COLO668 (cell line): ENCODE measurements at regions not wholly inside any gene's neighbourhood (a gene's known extent, or its start where the extent isn't known, plus 50 kb on each side); places are given as distances from the start of the nearest gene placed in this dataset.

Experiments
- DNase-seq: peaks from one replicate; lab custom pipeline; 2025; ENCODE audit not compliant: unreplicated experiment; lab: John Stamatoyannopoulos, UW

- no peak for DNase-seq
These were observed 514.4 kb upstream of the ARRDC4 start for GRCh38 chr15:97446138-97446537.

GRCh38 chr15:97456521-97457202 is 503.8 kb upstream of the ARRDC4 start:
- DNase-seq, result no peak

- DNase-seq, result no peak
These were observed 503.2 kb upstream of the ARRDC4 start for GRCh38 chr15:97457203-97457847.

DNA sequence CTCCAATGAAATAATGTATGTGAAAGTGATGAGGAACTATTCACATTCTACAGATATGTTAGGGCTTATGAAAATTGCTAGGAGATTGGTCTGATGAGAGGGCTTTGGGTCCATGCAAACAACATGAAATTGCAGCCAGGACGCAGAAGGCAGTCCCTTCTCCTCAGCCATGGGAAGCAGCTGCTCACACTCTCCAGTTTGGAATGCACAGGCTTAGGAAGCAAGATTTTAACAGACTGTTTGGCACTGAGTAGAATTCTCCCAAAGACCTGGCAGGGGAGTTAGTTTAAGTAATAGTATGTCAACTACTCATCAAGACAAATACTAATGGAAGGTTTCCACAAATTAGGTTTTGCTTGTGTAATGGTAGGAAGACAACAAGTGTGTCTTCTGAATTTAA is 500.7 kb upstream of the ARRDC4 start:
- no peak for DNase-seq

- DNase-seq, result no peak
These were observed 499.3 kb upstream of the ARRDC4 start for GRCh38 chr15:97461226-97461625.

DNA sequence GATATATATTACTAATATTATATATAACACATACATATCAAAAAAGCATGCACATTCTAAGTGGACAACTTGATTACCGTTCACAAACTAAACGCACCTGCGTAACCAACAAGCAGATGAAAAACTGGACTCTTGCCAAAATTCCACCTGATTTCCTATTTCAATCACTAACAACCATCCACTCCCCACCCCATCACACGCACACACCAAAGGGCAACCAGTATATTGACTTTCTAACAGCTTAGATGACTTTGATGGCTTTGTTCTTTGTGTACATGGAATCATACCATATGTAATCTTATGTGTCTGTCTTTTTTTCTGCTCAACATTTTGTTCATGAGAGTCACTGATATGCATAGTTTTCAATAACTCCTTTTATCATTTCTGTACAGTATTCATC is 496.8 kb upstream of the ARRDC4 start:
- DNase-seq, result peak; percentile 50

- no peak for DNase-seq
These were observed 490.1 kb upstream of the ARRDC4 start for GRCh38 chr15:97470417-97470816.

DNA sequence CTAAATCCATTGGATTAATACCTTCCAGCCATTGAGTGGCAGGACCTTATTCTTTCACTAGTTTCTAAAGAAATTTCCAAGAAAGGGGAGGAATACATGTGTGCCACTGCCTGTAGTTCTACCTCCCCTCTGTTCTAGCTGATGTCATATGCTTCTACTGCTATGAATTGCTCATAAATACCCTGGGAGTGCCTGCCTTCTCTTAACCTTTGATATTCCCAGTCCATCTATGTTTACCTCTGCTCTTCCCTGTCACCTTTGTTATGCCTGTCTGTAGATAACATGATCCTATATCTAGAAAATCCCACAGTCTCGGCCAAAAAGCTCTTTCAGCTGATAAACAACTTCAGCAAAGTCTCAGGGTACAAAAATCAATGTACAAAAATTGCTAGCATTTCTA is 486.9 kb upstream of the ARRDC4 start:
- no peak for DNase-seq

- no peak for DNase-seq
These were observed 480.5 kb upstream of the ARRDC4 start for GRCh38 chr15:97479957-97480356.

GRCh38 chr15:97482521-97482920 is 478.0 kb upstream of the ARRDC4 start:
- no peak for DNase-seq

GRCh38 chr15:97483232-97483631 is 477.3 kb upstream of the ARRDC4 start:
- no peak for DNase-seq

GRCh38 chr15:97490429-97490828 is 470.1 kb upstream of the ARRDC4 start:
- no peak for DNase-seq

GRCh38 chr15:97501291-97501690 is 459.2 kb upstream of the ARRDC4 start:
- DNase-seq, result no peak

GRCh38 chr15:97502038-97502437 is 458.5 kb upstream of the ARRDC4 start:
- DNase-seq, result peak; percentile 4

DNA sequence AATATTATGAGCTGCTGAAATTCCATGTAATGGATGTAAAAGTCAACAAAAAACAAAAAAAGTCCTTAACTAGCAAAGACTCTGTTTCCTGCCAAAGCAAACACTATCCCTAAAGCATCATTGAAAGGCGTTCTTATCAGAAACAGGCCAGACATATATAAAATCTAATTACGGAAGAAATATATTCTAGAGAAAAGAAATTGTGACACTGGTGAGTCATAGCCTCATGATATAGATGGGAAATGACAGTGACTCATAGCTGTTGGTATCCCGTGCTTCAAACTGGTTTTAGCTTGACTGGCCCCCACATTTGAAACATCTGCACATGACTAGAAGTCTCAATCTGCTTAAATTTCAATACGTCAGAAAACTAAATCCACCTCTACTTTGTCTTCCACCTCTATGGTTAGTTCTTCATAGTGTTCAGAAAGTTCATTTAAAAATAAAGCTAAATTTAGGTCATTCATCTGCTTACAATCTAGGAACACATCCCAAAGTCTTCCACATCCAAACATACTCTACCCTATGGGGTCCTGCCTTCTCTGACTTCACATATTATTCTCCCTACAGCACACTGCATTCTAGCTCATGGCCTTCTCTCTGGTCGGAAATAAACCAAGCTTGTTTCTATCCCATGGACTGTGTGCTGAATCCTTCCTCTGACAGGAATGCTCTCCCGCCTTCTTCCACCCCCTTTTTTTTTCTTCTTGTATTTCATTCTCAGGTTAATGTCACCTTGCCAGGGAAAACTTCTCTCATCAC is 456.3 kb upstream of the ARRDC4 start:
- peak; percentile 11 for DNase-seq

GRCh38 chr15:97517737-97518136 is 442.8 kb upstream of the ARRDC4 start:
- DNase-seq, result no peak

DNA sequence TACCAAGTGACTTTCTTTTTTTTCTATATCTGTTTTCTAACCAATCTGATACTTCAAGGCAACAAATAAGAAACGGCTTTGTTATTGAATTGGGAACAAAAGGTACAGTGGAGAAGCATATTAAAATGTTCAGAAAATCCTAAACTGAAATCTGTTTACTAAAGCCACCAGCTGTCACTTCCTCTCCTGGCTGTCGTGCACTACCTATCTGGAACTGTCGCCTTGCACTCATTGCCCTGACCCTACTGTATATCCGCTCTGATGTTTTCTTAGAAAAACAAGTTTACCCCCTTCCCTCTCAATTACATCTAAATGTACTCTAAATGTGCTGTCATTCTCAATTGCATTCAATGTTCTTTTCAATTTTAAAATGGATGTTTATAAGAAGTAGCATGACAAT is 439.8 kb upstream of the ARRDC4 start:
- no peak for DNase-seq

- no peak for DNase-seq
These were observed 438.9 kb upstream of the ARRDC4 start for GRCh38 chr15:97521381-97522285.

DNA sequence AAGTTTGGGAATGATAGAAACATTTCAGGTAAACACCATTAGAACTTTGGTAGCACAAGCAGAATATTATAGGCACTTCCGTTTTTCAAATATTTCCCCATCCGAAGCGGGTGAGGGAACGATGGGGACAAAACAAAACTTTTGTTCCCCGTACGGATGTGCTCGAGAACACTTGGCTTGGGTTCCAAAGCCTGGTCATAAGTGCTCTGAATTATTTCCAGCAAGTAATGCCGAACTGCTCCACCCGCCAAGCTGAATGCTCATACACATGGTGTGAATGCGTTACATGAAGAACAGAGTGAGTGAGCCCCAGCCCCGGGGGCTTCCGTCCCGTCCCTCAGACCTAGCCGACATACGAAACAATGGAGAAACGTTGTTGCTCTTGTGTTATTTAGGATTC is 438.2 kb upstream of the ARRDC4 start:
- DNase-seq, result no peak

- no peak for DNase-seq
These were observed 434.7 kb upstream of the ARRDC4 start for GRCh38 chr15:97525809-97526208.

GRCh38 chr15:97528238-97528637 is 432.3 kb upstream of the ARRDC4 start:
- DNase-seq, result no peak
